ENCODE measurements at regions not wholly inside any gene's neighbourhood (a gene's known extent, or its start where the extent isn't known, plus 50 kb on each side); places are given as distances from the start of the nearest gene placed in this dataset.

DNA sequence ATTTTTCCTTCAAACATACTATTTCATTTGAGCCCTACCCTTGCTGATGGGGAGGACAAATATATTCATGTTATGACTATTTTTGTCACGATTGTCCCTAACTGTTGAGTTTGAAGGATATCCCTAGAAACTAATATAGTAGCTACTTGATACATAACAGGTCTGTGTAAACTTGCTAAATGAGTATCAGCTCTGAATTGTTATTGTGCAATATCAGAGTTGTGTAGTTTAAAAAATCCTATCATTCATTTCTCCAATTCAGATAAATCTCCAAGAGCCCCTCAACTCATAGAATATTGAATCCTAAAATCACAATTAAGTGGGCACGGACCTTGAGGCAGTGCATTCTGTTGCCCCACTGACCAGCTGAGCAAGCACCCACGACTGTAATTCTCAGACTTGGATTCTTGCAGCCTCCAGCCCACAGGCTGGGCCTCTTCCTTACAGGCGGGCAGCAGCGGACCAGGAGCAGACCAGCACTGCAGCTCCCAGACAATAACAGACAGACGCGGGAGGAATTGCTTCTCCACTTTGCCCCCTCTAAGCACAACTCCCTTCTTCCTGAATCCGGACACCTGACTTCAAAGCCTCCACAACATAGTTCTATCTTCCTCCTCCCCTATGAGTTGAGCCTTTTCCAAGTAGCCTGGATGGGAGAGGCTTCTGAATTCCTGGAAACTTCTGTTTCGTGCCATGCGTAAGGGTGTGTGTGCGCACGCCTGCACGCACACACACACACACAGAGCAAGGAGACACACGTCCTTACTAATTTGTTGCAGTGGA, 337.6 kb upstream of the ARGLU1 start:
- in situ Hi-C loops (cut with MboI; ENCODE audit: low pct_unique_long_range_greater_than_20kb, low sequenced_read_pairs) = loop anchor here (25.0 kb wide), 1 partner anchor 343 kb away; the partner anchor contains the start of gene ARGLU1
- no peak for DNase-seq

DNA sequence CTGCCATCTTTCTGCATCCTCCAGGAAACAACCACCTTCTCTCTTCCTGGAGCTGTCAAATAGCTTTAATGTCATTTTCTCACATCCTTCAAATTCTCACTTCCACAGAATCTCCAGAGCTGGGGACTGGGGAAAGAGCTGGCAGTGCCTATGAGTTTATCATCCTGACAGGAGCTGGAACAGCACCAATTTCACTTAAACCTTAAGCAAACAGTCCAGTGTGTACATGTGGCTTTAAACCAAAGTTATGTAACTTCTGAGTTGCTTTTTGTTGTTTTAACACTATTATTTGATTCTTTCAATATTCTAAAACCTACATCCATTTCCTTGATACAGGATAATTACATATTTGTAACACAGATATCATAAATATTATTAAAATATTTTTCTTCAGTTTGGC, 331.5 kb upstream of the ARGLU1 start:
- DNase-seq = no peak
- in situ Hi-C loops (cut with MboI; ENCODE audit: low pct_unique_long_range_greater_than_20kb, low sequenced_read_pairs) = no loop called here

DNA sequence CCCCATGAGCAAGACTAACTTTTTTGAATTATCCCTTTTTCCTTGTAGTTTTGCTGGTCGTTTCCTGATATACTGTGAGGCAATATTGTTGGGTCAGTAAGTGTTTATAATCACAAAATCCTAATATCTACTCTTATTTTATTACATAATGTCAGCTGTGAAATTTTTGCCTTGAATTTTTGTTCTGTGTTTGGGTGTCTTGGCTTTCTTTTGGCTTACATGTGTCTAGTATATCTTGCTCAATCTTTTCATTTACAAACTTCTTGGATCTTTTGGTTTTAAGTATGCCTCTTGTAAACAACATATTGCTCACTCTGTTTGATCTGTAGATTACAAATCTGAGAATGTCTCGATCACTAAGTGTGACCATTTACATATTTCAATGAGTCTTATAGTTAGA, 330.3 kb upstream of the ARGLU1 start:
- in situ Hi-C loops (cut with MboI; ENCODE audit: low pct_unique_long_range_greater_than_20kb, low sequenced_read_pairs) = no loop called here
- DNase-seq = no peak

DNA sequence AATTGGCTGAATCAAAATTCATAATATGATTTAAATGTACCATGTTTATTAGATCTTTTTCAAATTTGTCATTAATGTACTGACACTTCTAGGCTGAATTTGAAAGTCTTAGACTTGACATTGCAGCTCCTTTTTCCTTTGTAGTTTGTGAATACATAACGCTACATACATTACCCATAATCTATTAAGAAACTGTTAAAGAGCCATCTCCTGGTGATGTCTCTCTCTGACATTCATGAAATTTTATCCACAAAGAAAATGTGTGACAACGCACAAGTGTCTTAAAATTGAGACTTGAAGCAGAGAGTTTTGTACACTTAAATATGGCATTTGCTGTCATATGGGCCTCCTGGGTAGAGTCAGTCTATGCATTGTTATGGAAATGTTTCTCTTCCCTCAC, 320.2 kb upstream of the ARGLU1 start:
- in situ Hi-C loops (cut with MboI; ENCODE audit: low pct_unique_long_range_greater_than_20kb, low sequenced_read_pairs) = no loop called here
- no peak for DNase-seq

DNA sequence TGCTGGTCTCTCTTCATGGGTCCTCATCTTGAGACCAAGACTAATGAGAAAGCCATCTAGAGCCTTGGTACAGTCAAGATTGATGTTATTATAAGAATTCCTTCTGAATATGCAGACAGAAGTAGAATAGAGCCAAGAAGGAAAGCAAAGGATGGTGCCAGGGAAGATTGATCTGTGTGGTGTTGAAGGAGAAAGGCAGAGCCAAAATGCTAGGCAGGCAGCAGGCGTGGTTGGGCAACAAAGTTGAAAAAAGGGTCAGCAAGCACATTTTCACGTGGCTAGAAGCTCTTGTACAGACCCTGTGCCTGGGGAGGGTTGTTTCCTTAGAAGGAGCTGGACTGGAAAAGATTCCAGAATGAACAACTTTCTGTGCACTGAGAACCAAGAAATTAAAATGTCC, 319.7 kb upstream of the ARGLU1 start:
- in situ Hi-C loops (cut with MboI; ENCODE audit: low pct_unique_long_range_greater_than_20kb, low sequenced_read_pairs) = no loop called here

DNA sequence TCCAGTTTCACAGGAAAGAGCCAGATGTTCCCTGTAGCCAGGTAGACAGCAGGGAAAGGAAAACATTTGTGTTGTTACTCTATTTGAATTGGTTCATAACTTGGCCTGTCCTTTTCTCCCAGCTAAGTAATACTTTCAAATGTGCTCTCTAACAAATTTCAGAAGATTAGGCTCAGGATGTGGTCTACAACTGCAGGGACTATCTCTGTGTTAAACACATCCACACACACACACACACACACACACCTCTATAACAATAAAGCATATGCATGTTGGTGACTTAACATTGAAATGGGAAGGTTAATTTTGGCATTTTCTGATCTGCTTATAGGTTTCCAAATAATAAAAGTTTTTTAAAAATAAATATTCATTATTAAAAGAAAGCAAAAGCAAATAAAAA, 316.0 kb upstream of the ARGLU1 start:
- in situ Hi-C loops (cut with MboI; ENCODE audit: low pct_unique_long_range_greater_than_20kb, low sequenced_read_pairs) = no loop called here
- no peak for DNase-seq

More for the DNA sequence above, 319.7 kb upstream of the ARGLU1 start:
- DNase-seq = no peak

DNA sequence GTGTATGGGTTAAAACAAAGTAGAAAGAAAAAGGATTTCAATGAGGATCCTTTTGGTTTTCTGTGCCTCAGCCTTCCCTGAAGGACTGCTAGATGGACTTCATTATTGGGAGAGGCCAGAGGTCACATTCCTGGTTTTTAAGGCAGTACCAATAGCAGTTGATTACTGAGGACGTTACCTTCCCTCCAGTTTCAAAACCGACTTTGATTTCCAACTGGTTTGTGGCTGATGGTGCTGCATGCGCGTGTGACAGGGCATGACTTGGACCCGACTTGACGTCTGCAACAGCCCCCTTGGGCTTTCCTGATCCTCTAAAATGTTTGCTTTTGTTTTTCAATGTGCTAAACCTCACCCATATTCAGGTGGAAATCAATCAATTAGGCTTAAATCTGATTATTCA, 314.3 kb upstream of the ARGLU1 start:
- DNase-seq = no peak
- in situ Hi-C loops (cut with MboI; ENCODE audit: low pct_unique_long_range_greater_than_20kb, low sequenced_read_pairs) = no loop called here

DNA sequence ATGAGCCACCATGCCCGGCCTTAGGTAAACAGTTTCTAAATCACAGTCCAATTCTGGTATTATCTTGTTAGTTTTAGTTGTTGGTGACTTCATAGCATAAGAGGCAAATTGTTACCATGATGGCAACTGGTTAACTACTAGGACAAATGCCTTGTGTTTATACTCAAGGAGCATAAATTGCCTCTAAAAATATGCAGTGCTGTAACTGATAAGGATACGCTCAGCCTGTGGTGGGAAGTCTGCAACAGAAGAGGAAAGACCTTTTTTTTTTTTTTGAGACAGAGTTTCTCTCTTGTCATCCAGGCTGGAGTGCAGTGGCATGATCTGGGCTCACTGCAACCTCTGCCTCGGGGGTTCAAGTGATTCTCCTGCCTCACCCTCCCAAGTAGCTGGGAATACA, 311.9 kb upstream of the ARGLU1 start:
- no peak for DNase-seq
- in situ Hi-C loops (cut with MboI; ENCODE audit: low pct_unique_long_range_greater_than_20kb, low sequenced_read_pairs) = no loop called here

DNA sequence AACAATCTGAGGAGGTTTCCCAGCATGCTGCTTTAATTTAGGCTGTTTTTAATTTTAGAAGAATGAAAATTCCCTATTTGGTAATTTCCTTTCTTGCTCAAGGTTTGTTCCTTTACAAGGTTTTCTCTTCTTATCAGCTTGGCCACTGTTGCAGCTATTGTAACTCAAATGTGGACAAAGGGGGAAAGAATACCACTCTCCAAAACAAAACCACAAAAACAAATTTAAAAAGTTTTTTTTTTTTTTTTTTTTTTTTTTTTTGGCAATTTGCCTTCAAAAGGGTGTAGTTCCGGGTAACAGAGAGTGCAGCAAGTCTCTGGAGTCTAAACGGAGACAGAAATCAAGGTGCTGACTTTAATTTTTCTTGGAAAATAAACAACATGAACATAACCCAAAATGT, 306.4 kb upstream of the ARGLU1 start:
- DNase-seq = peak; percentile 77
- in situ Hi-C loops (cut with MboI; ENCODE audit: low pct_unique_long_range_greater_than_20kb, low sequenced_read_pairs) = no loop called here

DNA sequence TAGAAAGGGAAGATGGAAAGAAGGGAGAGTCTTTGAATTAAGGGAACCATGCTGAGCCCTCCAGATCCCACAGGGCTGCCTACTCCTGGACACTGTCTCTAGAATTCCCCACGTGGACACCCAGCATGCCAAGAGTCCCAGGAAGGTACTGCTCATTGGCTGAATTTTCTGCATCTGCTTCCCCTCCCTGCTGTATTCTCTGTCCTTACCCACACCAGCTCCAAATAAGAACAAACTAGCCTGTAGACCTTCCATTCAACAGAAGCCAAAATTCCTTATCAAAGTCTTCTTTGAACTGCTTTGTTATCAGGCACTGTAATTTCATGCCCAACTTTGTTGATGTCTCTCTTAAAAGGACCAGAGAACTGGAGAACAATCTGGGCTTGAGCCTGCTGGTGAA, 305.9 kb upstream of the ARGLU1 start:
- DNase-seq = no peak
- in situ Hi-C loops (cut with MboI; ENCODE audit: low pct_unique_long_range_greater_than_20kb, low sequenced_read_pairs) = no loop called here

DNA sequence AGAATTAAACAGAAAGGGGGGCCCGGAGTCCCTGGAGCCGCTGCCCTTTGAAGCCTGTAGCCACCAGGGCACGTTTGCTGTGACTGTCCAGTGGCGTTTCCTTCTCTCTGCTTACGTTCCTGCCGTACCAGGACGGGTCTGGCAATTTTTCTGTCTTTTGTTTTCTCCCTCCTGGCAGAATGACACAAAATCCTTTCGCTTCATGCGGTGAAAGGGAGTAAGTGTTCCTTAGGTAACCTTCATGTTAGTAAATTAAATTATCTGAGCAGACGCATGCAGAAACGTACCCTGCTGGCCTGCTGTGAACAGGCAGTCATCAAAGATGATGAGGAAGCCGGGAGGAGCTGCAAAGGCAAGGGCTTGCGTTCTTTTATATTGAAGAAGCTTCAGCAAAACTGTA, 299.3 kb upstream of the ARGLU1 start:
- in situ Hi-C loops (cut with MboI; ENCODE audit: low pct_unique_long_range_greater_than_20kb, low sequenced_read_pairs) = no loop called here
- peak; percentile 68 for DNase-seq

DNA sequence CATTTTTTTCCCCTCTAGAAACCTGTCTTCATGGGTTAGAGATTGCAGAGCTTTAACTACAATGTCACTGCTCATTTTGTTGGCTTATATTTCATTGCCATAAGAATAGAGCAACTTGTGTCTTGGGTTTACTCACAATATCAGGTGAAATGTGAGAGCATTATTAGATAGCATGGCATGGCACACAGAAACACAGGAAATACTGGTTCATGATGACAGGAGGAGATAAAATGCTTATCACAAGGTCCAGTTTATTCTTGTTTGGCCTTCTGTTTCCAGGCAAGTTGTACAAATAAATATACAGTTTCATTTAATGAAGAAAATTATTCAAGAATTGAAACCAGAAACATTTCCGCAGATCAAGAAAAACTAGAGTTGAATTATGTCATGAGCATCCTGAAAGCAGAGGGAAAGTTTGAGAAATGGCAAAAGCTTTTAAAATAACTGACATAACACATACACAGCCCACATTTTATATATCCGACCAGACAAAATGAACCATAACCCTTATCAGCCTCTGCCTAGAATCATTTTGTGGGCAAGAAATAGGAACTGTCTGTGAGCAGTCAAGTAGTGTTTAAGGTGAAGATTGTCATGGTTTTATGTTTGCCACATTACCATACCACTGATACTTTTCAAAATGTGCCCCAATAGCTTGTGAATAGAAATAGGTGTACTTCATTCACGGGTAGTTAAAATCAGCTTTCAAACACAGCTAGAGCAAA, 297.9 kb upstream of the ARGLU1 start:
- in situ Hi-C loops (cut with MboI; ENCODE audit: low pct_unique_long_range_greater_than_20kb, low sequenced_read_pairs) = no loop called here
- DNase-seq = peak; percentile 87

DNA sequence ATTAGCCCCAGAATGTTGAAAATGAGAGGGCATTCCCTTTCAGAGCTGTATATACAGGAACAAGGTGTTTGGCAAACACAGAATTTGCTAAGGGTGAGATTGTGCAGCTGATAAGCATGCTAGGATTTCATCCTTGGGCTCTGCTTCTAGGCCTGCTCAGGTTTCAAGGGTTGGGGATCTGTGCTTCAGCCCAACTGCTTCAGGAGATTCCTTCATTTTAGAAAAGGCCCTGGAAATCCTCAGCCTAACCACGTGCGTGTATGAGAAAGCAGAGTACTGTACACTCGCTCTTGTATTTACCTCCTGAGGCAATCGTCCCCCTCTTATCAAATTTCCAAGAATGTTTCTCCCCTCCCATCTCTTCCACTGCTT, 291.6 kb upstream of the ARGLU1 start:
- in situ Hi-C loops (cut with MboI; ENCODE audit: low pct_unique_long_range_greater_than_20kb, low sequenced_read_pairs) = no loop called here
- DNase-seq = no peak

DNA sequence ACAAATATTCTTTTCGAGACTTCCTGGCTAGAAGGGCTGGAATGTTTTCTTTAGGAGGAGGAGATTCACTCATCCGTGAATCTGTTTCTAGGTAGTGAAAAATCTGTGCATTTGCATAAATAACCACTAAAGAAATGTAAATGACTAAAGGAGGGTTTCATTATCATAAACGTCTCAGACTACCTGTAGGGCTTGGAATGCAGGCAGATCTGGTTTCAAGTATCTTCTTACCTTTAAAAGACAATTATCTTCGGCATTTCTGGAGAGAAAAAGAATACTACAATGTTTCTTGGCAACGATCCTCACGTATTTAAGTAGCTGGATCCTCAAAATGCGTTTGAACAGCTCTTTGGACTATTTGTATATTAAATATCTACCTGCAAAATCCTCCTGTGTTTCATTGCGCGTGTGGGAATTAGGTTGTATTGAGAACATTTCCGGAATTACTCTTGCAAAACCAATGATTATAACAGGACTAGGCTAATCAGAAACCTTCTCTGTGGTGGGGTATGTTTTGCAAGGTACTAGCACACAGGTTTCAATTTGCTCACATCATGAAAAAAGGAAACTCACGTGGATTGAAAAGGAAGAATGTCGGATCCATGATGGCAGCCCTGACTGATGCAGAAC, 291.1 kb upstream of the ARGLU1 start:
- no peak for DNase-seq
- in situ Hi-C loops (cut with MboI; ENCODE audit: low pct_unique_long_range_greater_than_20kb, low sequenced_read_pairs) = no loop called here

DNA sequence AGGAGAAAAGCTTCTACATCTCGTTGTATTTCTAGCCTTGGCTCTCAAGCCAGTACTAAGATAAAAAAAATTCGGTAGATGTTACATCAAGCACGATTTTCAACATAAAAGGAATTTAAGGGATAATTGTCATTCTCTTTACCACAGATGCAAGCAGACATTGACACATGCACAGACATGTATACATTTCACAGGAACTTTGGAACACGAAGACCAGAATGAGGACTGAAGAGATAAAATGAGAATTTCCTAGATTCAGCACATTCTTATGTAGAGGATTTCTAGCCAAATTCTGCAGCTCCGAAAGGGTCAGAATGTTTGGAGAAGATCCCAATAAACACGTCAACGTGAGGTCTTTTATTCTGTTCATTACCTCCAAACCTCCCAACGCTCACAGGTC, 284.5 kb upstream of the ARGLU1 start:
- no peak for DNase-seq
- in situ Hi-C loops (cut with MboI; ENCODE audit: low pct_unique_long_range_greater_than_20kb, low sequenced_read_pairs) = no loop called here

DNA sequence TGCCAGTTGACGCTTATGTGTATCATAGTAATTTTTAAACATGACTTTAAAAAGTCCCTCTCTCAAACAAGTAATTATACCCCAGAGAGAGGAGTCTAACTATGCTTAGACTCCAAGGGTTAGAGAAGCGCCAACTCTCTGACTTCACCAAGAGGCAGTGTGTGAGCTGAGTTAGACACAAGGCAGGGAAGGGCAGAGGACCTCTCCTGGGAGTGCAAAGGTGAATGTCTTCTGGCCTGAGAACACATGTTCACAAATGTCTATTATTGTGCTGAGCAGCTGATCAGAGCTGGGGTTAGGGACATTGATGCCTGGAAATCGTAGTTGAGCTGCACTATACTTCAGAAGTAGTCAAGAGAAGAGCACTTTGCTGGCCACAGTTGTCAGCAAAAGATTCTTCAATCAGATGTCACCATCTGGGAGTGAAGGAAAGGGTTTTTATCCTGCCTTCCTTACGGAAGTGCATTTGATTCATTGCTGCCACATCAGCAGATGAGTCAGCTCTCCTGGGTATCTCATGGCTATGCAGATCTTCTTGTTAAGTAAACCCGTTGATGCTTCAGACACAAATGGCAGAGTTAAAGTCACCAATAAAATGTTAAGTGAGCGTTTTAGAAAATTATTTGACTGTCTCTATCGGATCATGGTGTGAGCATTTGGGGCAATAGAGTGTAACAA, 283.2 kb upstream of the ARGLU1 start:
- in situ Hi-C loops (cut with MboI; ENCODE audit: low pct_unique_long_range_greater_than_20kb, low sequenced_read_pairs) = no loop called here
- DNase-seq = no peak

DNA sequence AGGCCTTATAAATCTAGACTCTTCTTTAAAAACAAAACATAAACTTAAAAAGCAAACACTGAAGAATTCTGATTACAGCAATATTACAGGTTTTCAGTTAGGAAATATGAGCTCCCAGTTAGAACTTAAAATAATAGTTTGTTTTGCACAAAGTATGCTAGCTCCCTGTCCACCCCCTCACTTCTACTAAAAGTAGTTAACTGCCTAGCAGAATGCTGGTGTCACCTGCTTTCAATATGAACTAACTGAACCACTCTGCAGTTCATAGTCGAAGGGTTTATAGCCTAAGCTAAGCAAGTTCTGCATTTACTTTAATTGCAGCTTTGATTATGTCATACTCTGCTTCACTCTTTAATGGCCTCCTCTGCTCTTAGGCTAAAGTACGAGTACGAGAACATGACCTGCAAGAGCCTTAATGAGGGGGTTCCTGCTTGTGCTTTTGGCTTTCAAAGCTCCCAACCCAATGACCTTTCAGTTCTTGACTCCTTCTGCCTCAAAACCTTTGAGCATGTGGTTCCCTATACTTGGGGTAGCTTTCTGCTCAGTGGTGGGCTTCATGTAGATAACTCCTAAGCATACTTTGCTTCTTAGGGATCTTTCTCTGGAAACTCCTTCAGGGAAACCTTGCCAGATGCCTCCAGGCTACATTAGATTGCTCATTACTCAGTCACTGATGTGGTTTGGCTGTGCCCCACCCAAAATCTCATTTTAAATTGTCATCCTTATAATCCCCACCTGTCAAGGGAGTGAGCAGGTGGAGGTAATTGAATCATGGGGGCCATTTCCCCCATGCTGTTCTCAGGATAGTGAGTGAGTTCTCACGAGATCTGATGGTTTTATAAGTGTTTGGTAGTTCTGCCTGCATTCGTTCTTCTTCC, 278.9 kb upstream of the ARGLU1 start:
- in situ Hi-C loops (cut with MboI; ENCODE audit: low pct_unique_long_range_greater_than_20kb, low sequenced_read_pairs) = no loop called here
- DNase-seq = no peak

DNA sequence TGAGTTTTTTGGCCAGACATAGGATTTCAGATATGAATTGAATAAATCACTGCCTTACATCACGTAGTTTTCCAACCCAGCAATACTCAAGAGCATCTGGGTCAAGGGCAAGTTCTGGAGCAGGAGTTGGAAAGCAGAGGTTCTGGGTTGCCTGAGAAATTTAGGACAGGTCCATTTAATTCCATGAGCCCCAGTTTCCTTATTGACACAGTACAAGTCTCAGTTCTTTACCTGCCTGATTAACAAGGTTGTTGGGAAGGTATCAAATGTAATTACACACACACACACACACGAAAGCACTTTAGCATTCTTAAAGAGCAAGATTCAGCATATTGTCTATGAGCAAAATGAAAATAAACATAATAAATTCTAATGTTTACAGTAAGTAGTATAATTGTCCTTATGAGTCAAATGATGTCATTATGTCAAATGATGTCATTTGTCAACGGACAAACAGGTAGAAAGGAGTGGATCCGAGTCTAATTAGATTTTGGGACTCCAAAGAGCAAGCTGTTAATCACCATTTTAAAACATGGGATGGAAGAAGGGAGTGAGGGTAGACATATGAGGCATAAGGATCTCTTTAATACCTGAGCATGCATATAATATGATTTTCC, 268.4 kb upstream of the ARGLU1 start:
- no peak for DNase-seq
- in situ Hi-C loops (cut with MboI; ENCODE audit: low pct_unique_long_range_greater_than_20kb, low sequenced_read_pairs) = no loop called here

DNA sequence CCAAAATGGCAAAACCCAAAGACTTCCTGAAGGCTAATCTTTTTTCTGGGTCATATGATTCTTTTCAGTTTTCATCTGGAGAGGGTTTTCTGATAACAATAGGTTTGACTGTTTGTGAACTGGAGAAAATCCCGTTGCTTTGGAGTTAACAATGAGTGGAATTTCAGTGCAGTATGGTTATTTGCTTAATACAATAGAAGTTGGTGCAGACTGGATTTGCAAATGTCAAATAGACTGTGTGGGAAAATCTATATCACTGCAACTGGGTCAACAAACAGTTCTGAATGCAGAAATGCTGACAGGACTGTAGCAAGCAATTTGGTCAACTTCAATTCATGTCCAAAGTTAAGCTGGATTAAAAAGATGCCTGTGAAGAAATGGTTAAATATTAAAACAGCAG, 267.5 kb upstream of the ARGLU1 start:
- no peak for DNase-seq
- in situ Hi-C loops (cut with MboI; ENCODE audit: low pct_unique_long_range_greater_than_20kb, low sequenced_read_pairs) = no loop called here

Data from KBM-7 (cell line).